GM12864 (cell line): ENCODE measurements at regions not wholly inside any gene's neighbourhood (a gene's known extent, or its start where the extent isn't known, plus 50 kb on each side); places are given as distances from the start of the nearest gene placed in this dataset.

Source experiments
- DNase-seq: peaks from one replicate; pipeline ENCODE4 v3.0.0-alpha.2; 2011; ENCODE audit warnings: low read depth
- H3K4me3 ChIP-seq: 2 replicates; pipeline ENCODE4 v1.5.1; 2011; ENCODE audit warnings: mild to moderate bottlenecking, low read depth, low read length, control low read depth
- CTCF ChIP-seq: IDR thresholded peaks from 2 replicates; pipeline ENCODE4 v1.5.1; 2011; ENCODE audit warnings: low read depth, mild to moderate bottlenecking, moderate library complexity, low read length, control low read depth, inconsistent platforms; ENCODE audit errors: missing control alignments

GRCh38 chr13:109647053-109647452, 139.3 kb downstream of the IRS2 start:
- no peak for TF ChIP-seq CTCF
- H3K4me3 ChIP-seq = no peak overlapping the region
- DNase-seq = no peak

- no peak for DNase-seq
- no peak overlapping the region for H3K4me3 ChIP-seq
- TF ChIP-seq CTCF = no peak
These were observed 140.0 kb downstream of the IRS2 start for GRCh38 chr13:109646423-109646822.

GRCh38 chr13:109645831-109646230, 140.6 kb downstream of the IRS2 start:
- no peak for TF ChIP-seq CTCF
- H3K4me3 ChIP-seq = no peak overlapping the region
- no peak for DNase-seq

- TF ChIP-seq CTCF = no peak
- no peak overlapping the region for H3K4me3 ChIP-seq
- DNase-seq = no peak
These were observed 141.4 kb downstream of the IRS2 start for GRCh38 chr13:109644956-109645355.

GRCh38 chr13:109644069-109644750, 142.2 kb downstream of the IRS2 start:
- DNase-seq = no peak
- no peak for TF ChIP-seq CTCF
- H3K4me3 ChIP-seq = no peak overlapping the region

GRCh38 chr13:109642358-109642757, 144.0 kb downstream of the IRS2 start:
- no peak for TF ChIP-seq CTCF
- H3K4me3 ChIP-seq = no peak overlapping the region
- no peak for DNase-seq

GRCh38 chr13:109636736-109637135, 149.6 kb downstream of the IRS2 start:
- no peak overlapping the region for H3K4me3 ChIP-seq
- DNase-seq = no peak
- TF ChIP-seq CTCF = no peak
